HG03159 (cell line): ENCODE measurements at regions not wholly inside any gene's neighbourhood (a gene's known extent, or its start where the extent isn't known, plus 50 kb on each side); places are given as distances from the start of the nearest gene placed in this dataset.
"Not testable (repeated sequence)": the region's sequence is repeated elsewhere in the genome, so short reads cannot be mapped to it uniquely, and the experiment has no call there.

Source experiments
- ATAC-seq: cut with Tn5 transposase; IDR thresholded peaks from one replicate; pipeline ENCODE4 v1.9.1; 2021; ENCODE audit warnings: mild to moderate bottlenecking, moderate library complexity; ENCODE audit not compliant: unreplicated experiment

DNA sequence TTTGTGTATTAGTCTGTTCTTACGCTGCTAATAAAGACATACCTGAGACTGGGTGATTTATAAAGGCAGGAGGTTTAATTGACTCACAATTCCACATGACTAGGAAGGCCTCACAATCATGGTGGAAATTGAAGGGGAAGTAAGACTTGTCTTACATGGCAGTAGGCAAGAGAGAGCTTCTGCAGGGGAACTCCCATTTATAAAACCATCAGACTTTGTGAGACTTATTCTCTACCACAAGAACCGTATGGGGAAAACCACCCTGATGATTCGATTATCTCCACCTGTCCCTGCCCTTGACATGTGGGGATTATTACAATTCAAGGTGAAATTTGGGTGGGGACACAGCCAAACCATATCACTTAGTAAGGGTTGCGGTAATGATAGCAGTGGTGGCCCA, 833.1 kb downstream of the FLRT2 start:
- ATAC-seq, result no peak

DNA sequence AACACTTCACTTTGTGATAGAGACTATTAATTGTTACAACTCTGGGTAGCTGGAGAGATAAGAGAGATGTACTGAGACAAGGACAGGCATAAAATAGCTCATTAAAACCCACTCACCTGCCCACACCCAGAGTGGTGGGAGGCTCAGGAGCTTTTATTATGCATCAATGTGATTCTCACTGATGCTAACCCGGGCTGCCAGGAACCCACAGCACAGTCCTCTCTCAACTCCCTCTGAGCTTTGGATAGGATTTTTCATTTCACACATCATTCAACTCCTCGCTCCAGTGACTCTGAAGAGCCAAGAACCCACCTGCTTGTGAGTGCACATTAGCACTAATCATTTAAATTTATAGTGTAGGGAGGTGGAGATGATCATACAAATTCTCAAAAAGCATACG, 827.9 kb downstream of the FLRT2 start:
- no peak for ATAC-seq

DNA sequence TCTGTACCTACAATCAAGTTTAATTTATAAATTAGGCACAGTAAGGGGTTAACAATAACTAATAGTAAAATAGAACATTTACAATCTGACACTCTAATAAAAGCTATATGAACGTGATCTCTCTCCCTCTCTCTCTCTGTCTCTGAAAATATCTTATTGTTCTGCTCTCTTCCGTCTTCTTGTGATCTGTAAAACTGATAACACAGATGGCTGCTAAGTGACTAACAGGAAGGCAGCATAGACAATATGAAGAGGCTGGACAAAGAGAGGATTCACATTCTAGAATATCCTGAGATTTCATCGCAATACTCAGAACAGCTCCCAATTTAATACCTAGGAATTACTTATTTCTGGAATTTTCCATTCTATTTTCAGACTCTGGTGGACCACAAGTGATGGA, 827.2 kb downstream of the FLRT2 start:
- no peak for ATAC-seq

DNA sequence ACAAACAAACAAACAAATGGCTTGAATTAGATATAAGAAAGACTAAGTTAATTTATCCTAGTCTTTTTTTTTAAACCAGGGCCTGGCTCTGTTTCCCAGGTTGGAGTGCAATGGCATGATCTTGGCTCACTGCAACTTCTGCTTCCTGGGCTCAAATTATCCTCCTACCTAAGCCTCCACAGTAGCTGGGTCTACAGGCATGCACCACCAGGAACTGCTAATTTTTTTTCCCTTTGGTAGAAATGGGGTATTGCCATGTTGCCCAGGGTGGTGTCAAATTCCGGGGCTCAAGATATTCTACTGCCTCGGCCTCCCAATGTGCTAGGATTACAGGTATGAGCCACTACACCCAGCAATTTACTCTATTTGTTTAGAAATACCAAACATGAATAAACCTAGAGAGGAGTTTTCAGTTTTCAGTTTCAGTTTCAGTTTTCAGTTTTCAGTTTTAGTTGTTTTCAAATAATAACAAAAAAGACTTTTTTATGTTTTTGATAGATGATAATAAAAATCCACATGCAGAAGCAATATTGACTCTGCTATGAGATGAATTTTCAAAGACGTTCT, 817.0 kb downstream of the FLRT2 start:
- ATAC-seq, result no peak

DNA sequence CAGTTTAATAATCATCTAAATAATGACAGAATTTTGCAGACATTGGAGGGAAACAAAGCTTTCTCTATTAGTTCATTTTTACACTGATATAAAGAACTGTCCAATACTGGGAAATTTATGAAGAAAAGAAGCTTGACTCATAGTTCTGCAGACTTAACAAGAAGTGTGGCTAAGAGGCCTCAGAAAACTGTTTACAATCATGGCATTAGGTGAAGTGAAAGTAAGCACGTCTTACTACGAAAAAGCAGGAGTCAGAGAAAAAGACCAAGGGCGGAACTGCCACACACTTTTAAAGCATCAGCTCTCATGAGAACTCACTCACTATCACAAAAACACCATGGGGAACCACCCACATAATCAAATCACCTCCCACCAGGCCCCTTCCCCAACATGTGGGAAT, 804.4 kb downstream of the FLRT2 start:
- ATAC-seq, result no peak

DNA sequence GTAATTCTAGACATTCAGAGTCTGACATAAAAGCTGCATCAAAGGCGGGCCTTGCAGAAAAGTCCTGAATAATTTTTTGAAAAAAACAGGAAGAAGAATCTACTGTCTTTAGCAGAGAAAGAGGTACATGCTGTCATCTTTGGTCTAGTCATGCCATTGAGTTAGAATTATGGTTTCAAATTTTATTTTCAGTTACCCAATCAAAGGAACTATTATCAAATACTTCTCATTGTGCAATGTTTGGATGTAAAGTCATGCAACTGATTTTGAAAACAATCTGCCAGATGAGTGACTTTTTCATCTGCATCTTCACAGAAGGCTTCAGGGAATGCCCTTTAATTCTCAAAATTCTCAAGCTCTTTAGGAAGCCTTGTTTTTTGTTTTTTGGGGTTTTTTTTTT, 803.5 kb downstream of the FLRT2 start:
- no peak for ATAC-seq

DNA sequence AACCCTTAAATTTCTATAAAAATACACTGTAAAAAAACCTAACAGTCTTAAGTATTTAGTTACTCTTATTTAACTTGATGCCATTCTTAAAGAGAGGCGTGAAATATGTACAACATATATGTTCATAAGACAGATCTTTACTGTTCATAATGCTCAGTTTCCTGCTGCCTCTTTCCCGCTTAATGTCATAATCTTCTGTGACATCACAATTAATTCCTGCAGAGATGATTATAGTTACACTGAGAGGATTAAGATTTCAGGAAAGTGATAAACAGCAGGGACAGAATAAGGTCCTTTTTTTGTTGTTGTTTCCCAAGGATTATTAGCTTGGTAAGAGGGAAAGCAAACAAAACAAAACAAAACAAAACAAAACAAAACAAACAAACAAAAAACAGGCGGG, 801.4 kb downstream of the FLRT2 start:
- ATAC-seq, result no peak

DNA sequence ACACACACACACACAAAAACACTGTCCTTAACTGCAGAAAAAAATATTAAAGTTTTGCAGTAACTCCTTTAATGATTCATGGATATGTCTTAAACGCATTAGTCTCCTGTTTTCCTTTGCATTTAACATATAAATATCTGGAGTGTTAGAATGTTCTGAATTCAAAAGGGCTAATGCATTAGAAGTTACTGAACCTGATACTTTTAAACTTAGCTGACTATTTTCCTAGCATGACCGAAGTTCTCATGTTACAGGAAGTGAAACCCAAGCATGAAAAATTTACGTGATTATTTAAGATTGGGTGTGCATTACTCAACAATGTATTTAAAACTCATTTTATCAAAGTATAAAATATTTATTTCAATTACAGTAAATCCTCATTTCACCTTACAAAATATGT, 791.2 kb downstream of the FLRT2 start:
- ATAC-seq, result no peak

DNA sequence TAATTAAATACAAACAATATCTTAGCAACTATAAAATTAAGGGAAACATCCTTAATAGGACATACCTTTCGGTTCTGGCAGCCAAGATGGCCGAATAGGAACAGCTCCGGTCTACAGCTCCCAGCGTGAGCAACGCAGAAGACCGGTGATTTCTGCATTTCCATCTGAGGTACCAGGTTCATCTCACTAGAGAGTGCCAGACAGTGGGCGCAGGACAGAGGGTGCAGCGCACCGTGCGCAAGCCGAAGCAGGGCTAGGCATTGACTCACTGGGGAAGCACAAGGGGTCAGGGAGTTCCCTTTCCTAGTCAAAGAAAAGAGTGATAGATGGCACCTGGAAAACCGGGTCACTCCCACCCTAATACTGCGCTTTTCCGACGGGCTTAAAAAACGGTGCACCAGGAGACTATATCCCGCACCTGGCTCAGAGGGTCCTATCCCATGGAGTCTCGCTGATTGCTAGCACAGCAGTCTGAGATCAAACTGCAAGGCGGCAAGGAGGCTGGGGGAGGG, 782.3 kb downstream of the FLRT2 start:
- ATAC-seq, result not testable (repeated sequence)

DNA sequence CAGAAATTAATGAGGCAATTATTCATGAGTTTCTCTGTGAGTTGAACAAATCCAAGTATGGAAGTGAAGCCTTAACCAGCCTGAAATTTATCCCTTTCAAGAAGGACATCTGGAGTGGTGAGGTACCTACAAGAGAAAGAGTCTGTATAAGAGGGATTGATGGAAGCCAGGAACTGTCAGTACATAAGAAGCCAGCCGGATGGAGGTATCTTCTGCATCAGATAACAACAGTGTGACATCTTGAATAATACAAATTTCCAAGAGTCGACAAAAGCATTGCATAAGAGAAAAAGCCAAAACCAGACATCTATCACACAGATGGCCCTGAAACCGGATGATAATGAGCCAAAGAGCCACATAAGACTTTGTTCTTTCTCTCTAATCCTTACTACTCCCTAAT, 781.2 kb downstream of the FLRT2 start:
- no peak for ATAC-seq

DNA sequence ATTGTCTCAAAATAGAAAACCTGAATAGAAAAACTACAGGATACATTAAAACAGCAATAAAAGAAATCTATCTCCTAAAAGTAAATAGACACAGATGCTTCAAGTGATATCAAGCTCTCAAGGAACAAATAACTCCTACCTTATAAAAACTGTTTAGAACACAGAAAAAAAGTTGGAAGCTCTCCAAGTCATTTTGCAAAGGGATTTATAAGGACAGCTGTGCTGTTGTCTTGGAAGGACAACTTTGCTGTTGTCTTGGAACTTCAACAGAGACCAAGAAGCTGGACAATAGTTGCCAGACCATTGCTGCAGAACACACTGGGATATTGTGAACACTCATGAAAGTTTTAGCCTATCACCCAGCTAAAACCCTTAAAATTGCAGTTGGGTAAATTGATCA, 780.7 kb downstream of the FLRT2 start:
- ATAC-seq, result no peak

DNA sequence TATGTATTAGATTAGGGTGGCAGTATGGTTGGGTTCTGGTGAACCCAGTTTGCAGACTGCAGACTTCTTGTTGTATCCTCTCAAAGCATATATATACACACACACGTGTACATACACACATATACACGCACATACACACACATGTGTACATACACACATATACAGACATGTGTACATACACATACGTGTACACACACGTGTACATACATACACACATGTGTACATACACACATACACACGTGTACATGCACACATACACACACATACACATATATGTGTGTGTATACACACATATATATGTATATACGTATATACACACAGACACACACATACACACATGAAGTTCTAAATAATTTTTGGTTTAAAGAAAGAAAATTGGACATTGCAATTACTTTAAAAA, 780.2 kb downstream of the FLRT2 start:
- no peak for ATAC-seq

DNA sequence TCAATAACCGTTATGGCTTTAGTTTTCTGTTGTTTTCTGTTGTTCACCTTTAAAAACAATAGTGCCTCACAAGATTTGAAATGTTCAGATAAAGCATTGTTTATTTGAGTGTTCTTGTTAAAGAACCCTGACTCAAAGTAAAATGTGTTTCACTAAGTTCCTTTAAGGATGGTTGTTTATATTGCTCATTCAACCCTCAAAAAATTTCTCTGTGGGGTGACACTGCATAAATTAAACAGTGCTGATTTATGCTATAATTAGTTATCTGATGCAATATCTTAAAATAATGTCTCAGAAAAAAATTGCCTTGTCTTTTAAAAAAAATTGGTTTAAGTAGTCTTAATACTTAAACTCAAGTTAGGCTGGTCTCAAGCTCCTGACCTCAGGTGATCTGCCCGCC, 775.1 kb downstream of the FLRT2 start:
- no peak for ATAC-seq

DNA sequence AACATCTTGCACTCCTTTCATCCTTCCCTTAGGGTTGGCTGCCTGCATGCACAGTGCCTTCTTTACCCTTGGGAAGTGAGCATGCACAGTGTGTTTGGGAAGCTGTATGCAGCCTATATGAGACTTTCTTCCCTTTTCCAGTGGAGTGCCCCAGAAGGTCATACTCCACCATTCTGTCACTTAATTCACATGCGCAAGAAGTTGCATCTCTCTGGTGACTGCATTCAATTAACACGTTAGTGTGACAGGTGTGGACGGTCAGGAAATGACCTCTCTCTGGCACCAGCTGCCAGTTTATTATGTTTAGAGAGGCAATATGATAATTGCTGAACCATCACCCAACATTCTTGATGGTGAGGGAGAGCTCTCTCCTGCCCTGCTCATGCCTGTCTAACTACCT, 770.0 kb downstream of the FLRT2 start:
- ATAC-seq, result no peak

DNA sequence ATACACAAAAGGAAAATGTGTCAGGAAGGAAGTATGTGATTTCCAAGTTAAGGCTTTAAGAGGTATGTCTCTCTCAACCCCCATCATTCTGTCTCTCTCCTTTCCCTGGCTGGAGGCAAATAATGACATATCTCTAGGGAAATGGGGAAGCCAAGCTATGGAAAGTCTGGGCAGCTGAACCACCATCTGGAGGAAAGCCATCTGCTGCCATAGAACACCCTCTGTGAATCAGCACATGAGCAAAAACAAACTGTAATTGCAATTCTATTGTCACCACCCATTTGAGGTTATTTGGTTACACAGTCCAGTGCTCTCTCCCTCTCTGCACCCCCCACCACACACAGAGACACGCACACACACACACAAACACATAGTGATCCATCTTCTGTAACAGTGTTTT, 766.2 kb downstream of the FLRT2 start:
- ATAC-seq, result no peak

DNA sequence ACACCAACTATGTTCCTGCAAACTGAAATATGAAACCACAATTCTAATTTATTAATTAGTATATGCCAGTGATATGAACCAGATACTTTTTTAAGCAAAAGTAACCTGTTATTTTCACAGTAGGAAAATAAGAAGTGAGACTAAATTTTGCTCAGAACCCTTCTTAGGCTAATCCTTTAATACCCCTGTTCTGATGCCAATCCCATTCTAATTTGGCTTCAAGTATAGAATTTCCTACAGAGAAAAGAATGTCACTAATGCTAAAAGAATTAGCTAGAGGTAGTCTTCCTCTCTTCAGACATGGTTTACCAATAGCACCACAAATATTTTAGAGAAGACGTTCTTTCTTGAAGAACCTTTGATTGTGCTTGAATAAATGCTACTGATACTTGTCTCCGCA, 758.4 kb downstream of the FLRT2 start:
- no peak for ATAC-seq

DNA sequence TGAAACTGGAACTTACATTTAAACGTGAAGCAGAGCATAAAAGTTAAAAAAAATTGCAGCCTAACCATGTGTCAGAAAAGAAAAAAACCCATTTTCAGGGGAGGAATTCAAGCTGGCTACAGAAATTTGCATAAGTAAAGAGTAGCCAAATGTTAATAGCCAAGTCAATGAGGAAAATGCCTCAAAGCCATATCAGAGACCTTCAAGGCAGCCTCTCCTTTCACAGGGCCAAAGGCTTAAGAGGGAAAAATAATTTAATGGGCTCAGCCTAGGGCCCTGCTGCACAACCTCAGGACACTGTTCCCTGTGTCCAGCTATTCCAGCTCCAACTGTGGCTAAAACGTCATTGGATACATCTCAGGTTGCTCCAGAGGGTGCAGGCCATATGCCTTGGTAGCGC, 749.5 kb downstream of the FLRT2 start:
- ATAC-seq, result no peak

DNA sequence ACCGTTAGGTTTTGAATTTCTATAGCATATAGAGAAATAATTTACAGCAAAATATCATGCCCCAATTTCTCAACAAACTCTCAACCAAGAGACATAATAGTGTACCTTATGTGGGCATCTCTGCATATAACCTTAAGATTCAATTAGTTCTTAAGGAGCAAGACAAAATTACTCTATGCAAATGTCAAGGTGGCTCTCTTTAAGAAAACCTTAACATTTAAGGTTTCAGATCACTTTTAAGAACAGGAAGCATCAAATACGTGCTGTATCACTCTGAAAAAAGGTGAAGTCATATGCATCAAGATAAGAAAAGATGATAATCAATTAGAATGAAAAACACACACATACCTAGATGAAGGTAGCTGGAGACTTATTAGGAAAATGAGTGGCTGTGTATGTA, 728.0 kb downstream of the FLRT2 start:
- ATAC-seq, result no peak

DNA sequence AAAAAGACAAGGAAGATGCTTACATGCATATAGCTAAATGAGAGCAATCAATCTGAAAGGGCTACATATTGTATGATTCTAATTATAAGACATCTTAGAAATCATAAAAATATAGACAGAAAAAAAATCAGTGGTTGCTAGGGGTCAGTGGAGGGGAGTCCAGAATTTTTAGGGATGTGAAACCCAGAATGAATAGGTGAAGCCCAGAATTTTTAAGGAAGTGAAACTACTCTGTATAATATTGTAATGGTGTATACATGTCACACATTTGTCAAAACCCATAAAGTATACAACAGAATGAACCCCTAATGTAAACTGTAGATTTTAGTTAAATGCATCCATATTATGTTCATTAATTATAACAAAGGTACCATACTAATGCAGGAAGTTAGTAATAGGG, 713.2 kb downstream of the FLRT2 start:
- ATAC-seq, result peak; percentile 99

DNA sequence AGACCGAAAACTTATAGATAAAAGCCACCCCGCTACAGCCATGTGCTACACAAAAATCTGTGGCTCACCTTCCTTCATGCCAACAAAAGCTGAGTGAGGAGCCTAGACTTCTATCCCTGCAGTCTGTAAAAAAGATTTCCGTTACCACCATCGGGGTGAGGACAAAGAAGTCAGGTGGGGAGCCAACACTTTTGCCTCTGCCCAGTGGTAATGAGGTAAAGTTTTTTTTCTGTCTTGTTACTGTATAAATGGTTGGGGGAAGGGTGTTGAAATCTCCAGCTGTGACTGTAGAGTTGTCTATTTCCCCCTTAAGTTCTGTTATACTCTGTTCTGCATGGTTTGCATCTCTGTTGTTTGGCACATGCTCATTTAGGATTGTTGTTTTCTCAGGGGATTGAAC, 707.8 kb downstream of the FLRT2 start:
- ATAC-seq, result no peak

DNA sequence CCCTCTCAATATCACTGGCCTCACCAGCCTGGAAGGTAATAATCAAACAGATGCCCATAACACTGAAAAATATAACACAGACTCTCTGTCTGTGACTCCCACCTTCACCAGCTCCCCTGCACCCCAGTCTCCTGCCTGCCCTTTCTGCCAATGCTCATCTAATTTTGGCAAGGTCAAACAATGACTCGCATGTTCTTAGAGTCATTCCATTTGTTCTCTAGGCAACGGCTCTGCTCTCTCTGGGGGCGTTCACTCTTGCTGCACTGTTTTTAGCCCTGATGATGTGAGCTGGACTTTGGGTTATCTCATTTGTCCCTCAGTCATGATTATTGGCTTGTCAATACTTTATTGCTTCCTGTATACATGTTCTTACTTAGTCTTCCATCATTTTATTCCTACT, 691.8 kb downstream of the FLRT2 start:
- ATAC-seq, result no peak

DNA sequence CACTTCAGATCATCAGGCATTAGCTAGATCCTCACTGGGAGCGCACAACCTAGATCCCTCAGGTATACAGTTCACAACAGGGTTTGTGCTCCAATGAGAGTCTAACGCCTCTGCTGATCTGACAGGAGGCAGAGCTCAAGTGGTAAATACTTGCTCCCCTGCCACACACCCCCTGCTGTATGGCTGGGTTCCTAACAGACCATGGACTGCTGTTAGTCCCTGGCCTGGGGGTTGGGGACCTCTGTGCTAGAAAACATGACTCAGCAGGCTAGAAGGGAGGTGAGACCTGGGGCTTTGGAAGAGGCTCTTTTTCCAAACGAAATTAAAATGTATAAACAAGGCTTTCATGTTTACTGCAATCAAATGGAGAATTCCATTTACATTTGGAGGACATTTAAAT, 691.1 kb downstream of the FLRT2 start:
- ATAC-seq, result no peak

DNA sequence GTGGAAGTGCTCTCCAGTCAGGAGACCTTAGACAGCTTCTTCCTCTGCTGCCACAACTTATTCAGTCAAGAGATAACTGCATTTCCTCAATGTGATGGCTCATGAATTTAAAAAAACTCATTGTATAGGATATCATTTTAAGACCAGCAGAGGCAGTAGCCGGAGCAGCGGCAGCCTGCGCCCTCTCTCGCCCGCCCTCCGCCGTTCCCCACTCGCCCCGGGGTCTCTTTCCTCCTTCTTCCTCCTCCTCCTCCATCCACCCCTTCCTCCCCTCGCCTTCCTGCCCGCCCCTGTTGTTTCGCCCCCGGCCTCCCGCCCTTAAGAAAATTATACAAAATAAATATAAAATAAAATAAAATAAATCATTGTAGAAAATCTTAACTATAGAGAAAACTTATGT, 687.6 kb downstream of the FLRT2 start:
- no peak for ATAC-seq

DNA sequence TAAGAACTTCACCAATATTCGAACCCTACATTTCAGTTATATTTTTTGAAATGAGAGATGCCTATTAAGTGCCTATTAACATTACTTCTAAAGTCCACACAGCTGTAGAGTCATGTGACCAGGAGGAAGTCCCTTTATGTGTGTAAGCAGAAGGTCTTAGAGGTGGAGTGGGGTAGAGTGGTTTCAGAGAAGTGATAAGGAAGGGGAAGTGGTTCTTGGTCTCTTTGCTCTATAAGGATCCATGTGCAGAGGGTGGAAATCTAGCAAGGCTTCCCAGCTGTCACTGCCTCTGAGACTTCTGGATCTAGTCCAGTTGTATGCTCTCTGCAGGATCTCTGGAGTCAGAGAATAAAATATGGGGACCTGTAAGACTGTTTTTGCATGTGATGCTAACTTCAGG, 673.9 kb downstream of the FLRT2 start:
- no peak for ATAC-seq
